ENCODE measurements at regions not wholly inside any gene's neighbourhood (a gene's known extent, or its start where the extent isn't known, plus 50 kb on each side); places are given as distances from the start of the nearest gene placed in this dataset.
A peak's percentile ranks its signal among the peaks of the same experiment; 100 is the strongest.

- H3K27ac ChIP-seq: no peak overlapping the region
- TF ChIP-seq EZH2 (IDR thresholded peaks at IDR 0.05; ENCODE audit: insufficient read depth, poor library complexity, severe bottlenecking) (no peak), EZH2phosphoT487 (IDR thresholded peaks at IDR 0.05; ENCODE audit: insufficient read depth, low read depth) (no peak)
- 26 to 35% methylated on average over 4 of the region's 4 CpGs for WGBS, 2 experiments (ENCODE audit: low coverage in 1 of 2, low lambda C conversion rate in 2 of 2, missing lambda C conversion rate in 2 of 2)
Observed at GRCh38 chr2:56444339-56444738, 260.5 kb downstream of the CCDC85A start.

GRCh38 chr2:56448403-56449001 is 264.7 kb downstream of the CCDC85A start:
- Histone ChIP-seq H3K27me3 (replicated peaks; ENCODE audit: insufficient read depth) (no peaks in the 10 kb centered on the region), H3K27ac (peak overlapping the region; percentile 60), H2AFZ (peak overlapping the region; percentile 65), H3K79me2 (ENCODE audit: insufficient read depth) (no peaks in the 10 kb centered on the region), H3K4me3 (no peak overlapping the region), H3F3A (ENCODE audit: insufficient read depth) (no peaks in the 10 kb centered on the region), H3K4me2 (ENCODE audit: unreplicated experiment) (peak overlapping the region; percentile 38), H3K9me2 (ENCODE audit: insufficient read depth) (no peaks in the 10 kb centered on the region), H3K36me3 (ENCODE audit: low read depth) (no peaks in the 10 kb centered on the region), H3K4me1 (ENCODE audit: insufficient read depth) (0 out of 2 replicates have a peak, but pooled peaks cover 5% of the 10 kb centered on the region), H3K9ac (peak overlapping the region; percentile 46), H3K9me3 (ENCODE audit: low read depth) (no peaks in the 10 kb centered on the region), H4K20me1 (ENCODE audit: insufficient read depth) (no peaks in the 10 kb centered on the region)
- DNase-seq: peak; percentile 49
- 19 to 28% methylated on average over 5 of the region's 5 CpGs for WGBS, 2 experiments (ENCODE audit: low coverage in 1 of 2, low lambda C conversion rate in 2 of 2, missing lambda C conversion rate in 2 of 2)
- in situ Hi-C loops (cut with MboI): no loop called here
- TF ChIP-seq EZH2phosphoT487 (IDR thresholded peaks at IDR 0.05; ENCODE audit: insufficient read depth, low read depth): no peak

More at GRCh38 chr2:56444339-56444738, 260.5 kb downstream of the CCDC85A start:
- no peaks in the 10 kb centered on the region for H4K20me1 ChIP-seq (ENCODE audit: insufficient read depth)
- no peaks in the 10 kb centered on the region for H3K9me3 ChIP-seq (ENCODE audit: low read depth)
- no peak for DNase-seq
- no peak overlapping the region for H3K4me2 ChIP-seq (ENCODE audit: unreplicated experiment)
- no peaks in the 10 kb centered on the region for H3K36me3 ChIP-seq (ENCODE audit: low read depth)
- H3K4me3 ChIP-seq: no peak overlapping the region
- H3K79me2 ChIP-seq (ENCODE audit: insufficient read depth): no peaks in the 10 kb centered on the region
- H2AFZ ChIP-seq: no peak overlapping the region
- no peaks in the 10 kb centered on the region for H3K27me3 ChIP-seq (replicated peaks; ENCODE audit: insufficient read depth)
- no peak overlapping the region for H3K9ac ChIP-seq
- no peaks in the 10 kb centered on the region for H3F3A ChIP-seq (ENCODE audit: insufficient read depth)
- 0 out of 2 replicates have a peak, but pooled peaks cover 5% of the 10 kb centered on the region for H3K4me1 ChIP-seq (ENCODE audit: insufficient read depth)
- H3K9me2 ChIP-seq (ENCODE audit: insufficient read depth): no peaks in the 10 kb centered on the region
- in situ Hi-C loops (cut with MboI): no loop called here

GRCh38 chr2:56449002-56449431 is 265.2 kb downstream of the CCDC85A start:
- no peak for TF ChIP-seq EZH2phosphoT487 (IDR thresholded peaks at IDR 0.05; ENCODE audit: insufficient read depth, low read depth)
- TF ChIP-seq EZH2 (IDR thresholded peaks at IDR 0.05; ENCODE audit: insufficient read depth, poor library complexity, severe bottlenecking): no peak
- DNase-seq: peak; percentile 44
- Histone ChIP-seq H3K36me3 (ENCODE audit: low read depth) (no peaks in the 10 kb centered on the region), H3K9me2 (ENCODE audit: insufficient read depth) (no peaks in the 10 kb centered on the region), H3K4me2 (ENCODE audit: unreplicated experiment) (no peak overlapping the region), H3K27ac (peak overlapping the region; percentile 60), H2AFZ (peak overlapping the region; percentile 65), H3K79me2 (ENCODE audit: insufficient read depth) (no peaks in the 10 kb centered on the region), H3F3A (ENCODE audit: insufficient read depth) (no peaks in the 10 kb centered on the region), H3K9ac (peak overlapping the region; percentile 46), H3K9me3 (ENCODE audit: low read depth) (no peaks in the 10 kb centered on the region), H3K4me1 (ENCODE audit: insufficient read depth) (0 out of 2 replicates have a peak, but pooled peaks cover 5% of the 10 kb centered on the region), H4K20me1 (ENCODE audit: insufficient read depth) (no peaks in the 10 kb centered on the region), H3K27me3 (replicated peaks; ENCODE audit: insufficient read depth) (no peaks in the 10 kb centered on the region), H3K4me3 (no peak overlapping the region)
- in situ Hi-C loops (cut with MboI): no loop called here
- WGBS, 2 experiments (ENCODE audit: low coverage in 1 of 2, low lambda C conversion rate in 2 of 2, missing lambda C conversion rate in 2 of 2): 19 to 21% methylated on average over 8 of the region's 8 CpGs

DNA sequence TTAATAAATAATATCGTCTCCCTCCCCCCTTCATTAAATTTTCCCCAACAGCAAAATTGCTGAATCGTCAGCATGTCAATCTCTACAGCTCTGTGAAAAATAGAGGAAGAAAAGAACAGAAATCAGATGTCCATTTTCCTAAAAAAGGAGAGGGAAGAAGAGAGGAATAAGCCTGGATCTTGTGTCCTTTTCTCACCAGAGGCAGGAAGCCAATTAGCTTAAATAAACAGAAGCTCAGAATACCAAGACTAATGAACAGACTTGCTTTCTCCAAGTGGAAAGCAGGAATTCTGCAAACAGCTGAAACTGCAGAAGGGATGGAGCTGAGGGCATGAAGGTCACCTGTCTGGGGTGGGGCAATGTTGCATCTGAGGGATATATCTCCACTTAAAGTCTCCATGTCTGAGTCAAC is 265.7 kb downstream of the CCDC85A start:
- H3K9me2 ChIP-seq (ENCODE audit: insufficient read depth): no peaks in the 10 kb centered on the region
- DNase-seq: no peak
- no peak overlapping the region for H3K4me3 ChIP-seq
- no peak for TF ChIP-seq EZH2 (IDR thresholded peaks at IDR 0.05; ENCODE audit: insufficient read depth, poor library complexity, severe bottlenecking)
- no peak for TF ChIP-seq EZH2phosphoT487 (IDR thresholded peaks at IDR 0.05; ENCODE audit: insufficient read depth, low read depth)
- no peaks in the 10 kb centered on the region for H3K36me3 ChIP-seq (ENCODE audit: low read depth)
- no peaks in the 10 kb centered on the region for H3K9me3 ChIP-seq (ENCODE audit: low read depth)
- peak overlapping the region; percentile 65; the same call in 1 of the 2 replicates for H2AFZ ChIP-seq
- in situ Hi-C loops (cut with MboI): no loop called here
- no peak overlapping the region for H3K27ac ChIP-seq
- WGBS, 2 experiments (ENCODE audit: low coverage in 1 of 2, low lambda C conversion rate in 2 of 2, missing lambda C conversion rate in 2 of 2): 7 to 10% methylated on average over 2 of the region's 2 CpGs
- H3K4me2 ChIP-seq (ENCODE audit: unreplicated experiment): no peak overlapping the region
- H3K9ac ChIP-seq: no peak overlapping the region
- H3K4me1 ChIP-seq (ENCODE audit: insufficient read depth): 0 out of 2 replicates have a peak, but pooled peaks cover 5% of the 10 kb centered on the region
- no peaks in the 10 kb centered on the region for H3K27me3 ChIP-seq (replicated peaks; ENCODE audit: insufficient read depth)
- no peaks in the 10 kb centered on the region for H4K20me1 ChIP-seq (ENCODE audit: insufficient read depth)
- no peaks in the 10 kb centered on the region for H3K79me2 ChIP-seq (ENCODE audit: insufficient read depth)
- no peaks in the 10 kb centered on the region for H3F3A ChIP-seq (ENCODE audit: insufficient read depth)

Measured in GM23248 (cell line).